Fibroblast of villous mesenchyme (primary cell): ENCODE measurements at regions not wholly inside any gene's neighbourhood (a gene's known extent, or its start where the extent isn't known, plus 50 kb on each side); places are given as distances from the start of the nearest gene placed in this dataset.
"Not testable (repeated sequence)": the region's sequence is repeated elsewhere in the genome, so short reads cannot be mapped to it uniquely, and the experiment has no call there.

ENCODE experiments used
- DNase-seq: peaks from one replicate; pipeline ENCODE4 v3.0.0-alpha.2; 2010; ENCODE audit warnings: low read depth
- H3K4me3 ChIP-seq: 2 replicates; pipeline ENCODE4 v1.5.1; 2011; ENCODE audit warnings: low read depth, mild to moderate bottlenecking, low read length
- TF ChIP-seq, protein P1 (sequence below): IDR thresholded peaks from 2 replicates; pipeline ENCODE4 v1.5.1; 2012; ENCODE audit warnings: low read depth, mild to moderate bottlenecking, low read length; ENCODE audit not compliant: insufficient read depth

DNA sequence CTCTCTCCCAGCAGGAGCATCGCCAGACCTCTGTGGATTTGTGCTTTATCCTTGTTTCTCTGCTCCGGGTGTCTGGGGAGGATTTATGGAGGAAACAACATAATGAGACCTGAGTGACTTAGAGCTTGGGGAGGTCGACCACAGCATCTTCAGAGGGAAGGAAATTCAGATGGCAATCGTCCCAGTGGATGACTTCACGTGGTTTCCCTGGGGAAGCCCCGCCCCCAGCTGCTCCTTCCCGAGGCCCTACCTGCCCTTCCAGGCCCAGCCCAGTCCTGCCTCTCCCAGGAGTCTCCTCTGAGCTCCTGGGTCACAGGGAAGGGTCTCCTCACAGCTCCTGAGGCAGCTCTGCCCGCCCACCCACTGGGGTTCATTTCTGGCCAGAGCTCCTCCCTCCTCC lies 430.3 kb upstream of the SULF2 start:
- H3K4me3 ChIP-seq, result no peak overlapping the region
- DNase-seq, result no peak
- TF ChIP-seq, protein P1, sequence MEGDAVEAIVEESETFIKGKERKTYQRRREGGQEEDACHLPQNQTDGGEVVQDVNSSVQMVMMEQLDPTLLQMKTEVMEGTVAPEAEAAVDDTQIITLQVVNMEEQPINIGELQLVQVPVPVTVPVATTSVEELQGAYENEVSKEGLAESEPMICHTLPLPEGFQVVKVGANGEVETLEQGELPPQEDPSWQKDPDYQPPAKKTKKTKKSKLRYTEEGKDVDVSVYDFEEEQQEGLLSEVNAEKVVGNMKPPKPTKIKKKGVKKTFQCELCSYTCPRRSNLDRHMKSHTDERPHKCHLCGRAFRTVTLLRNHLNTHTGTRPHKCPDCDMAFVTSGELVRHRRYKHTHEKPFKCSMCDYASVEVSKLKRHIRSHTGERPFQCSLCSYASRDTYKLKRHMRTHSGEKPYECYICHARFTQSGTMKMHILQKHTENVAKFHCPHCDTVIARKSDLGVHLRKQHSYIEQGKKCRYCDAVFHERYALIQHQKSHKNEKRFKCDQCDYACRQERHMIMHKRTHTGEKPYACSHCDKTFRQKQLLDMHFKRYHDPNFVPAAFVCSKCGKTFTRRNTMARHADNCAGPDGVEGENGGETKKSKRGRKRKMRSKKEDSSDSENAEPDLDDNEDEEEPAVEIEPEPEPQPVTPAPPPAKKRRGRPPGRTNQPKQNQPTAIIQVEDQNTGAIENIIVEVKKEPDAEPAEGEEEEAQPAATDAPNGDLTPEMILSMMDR, result no peak

DNA sequence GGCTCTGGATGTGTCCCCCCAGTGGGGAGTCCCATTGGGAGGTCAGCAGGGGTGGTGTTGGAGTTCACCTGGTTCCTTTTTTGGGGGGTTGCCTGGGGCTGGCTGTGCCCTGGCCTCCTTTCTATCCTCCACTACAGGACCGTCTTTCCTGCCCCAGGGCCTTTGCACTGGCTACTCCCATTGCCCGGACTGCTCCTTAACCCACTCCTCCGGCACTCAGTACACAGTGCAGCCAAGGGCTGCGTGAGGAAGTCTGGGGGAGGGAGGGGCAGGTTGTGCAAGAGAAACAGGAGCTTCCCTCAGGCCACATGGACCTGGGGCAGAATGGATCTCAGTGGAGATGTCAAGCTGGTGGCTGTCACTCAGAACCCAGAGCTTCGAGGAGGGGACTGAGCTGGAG lies 429.3 kb upstream of the SULF2 start:
- H3K4me3 ChIP-seq, result no peak overlapping the region
- TF ChIP-seq, protein P1, result no peak
- DNase-seq, result no peak

DNA sequence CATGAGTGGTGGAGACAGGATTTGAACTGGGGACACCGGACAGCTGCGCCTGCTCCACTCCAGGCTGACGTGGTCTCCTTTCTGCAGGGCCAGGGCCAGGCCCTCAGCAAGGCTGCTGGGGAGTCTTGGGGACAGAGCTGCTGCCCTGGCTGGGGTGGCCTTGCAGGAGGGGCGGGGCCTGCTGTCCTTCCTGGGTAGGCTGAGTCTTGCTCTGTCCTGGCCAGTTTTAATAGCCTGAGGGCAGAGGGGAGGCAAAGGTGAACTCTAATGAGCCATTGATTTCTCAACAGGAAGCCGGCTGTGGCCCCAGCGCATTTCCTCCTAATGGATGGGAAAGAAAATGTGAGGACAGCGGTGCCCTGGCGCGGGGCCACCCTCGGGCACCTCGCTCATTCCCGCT lies 428.4 kb upstream of the SULF2 start:
- H3K4me3 ChIP-seq, result not testable (repeated sequence)

DNA sequence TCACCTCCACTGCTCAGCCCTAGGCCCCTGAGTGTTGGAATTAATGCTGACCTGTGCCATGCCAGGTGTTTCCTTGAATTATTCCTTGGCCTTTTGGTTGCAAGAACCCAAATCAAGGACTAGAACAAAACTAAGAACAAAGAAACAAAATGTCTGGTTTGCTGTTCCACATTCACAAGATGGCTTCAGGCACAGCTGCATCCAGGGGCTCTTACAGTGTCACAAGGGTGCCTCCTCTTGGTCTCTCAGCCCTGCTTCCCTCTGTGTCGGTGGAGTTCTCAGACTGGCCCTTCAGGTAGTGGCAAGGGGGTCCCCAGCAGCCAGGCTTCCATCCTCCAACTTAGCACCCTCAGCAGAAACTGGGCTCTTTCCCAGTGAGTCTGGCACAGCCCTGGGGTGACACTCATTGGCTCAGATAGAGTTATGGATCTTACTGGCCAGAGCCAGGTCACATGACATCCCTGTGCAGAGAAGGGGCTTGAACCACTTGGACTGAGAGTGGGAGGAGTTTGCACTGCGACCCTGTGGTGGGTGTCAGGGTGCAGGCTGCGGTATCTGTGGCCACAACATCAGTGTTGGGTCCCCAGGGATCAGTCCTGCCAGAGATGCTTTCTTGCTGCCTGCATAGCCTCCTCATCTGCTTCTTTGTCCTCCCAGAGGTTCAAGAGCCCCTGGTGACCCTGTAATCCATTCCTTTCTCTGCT lies 427.7 kb upstream of the SULF2 start:
- TF ChIP-seq, protein P1, result no peak
- DNase-seq, result no peak
- no peak overlapping the region for H3K4me3 ChIP-seq

More for the DNA sequence above, 428.4 kb upstream of the SULF2 start:
- not testable (repeated sequence) for DNase-seq

DNA sequence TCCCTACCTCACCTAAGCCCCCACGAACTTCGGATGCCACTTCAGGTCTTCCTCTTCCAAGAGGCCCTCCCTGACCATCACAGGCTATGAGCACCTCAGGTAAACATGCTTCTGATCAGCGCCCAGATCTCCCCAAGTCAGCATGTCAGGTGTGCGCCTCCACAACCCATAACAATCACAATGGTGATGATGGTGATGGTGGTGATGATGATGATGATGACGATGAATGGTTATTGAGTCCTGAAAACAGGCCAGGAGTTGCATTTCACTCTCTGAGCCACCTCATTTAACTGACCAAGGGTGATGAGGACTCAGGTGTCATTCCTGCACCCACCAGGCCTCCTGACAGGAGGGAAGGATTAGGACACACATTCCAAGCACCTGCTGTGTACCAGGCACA lies 426.6 kb upstream of the SULF2 start:
- no peak for DNase-seq
- no peak overlapping the region for H3K4me3 ChIP-seq
- TF ChIP-seq, protein P1, result no peak

DNA sequence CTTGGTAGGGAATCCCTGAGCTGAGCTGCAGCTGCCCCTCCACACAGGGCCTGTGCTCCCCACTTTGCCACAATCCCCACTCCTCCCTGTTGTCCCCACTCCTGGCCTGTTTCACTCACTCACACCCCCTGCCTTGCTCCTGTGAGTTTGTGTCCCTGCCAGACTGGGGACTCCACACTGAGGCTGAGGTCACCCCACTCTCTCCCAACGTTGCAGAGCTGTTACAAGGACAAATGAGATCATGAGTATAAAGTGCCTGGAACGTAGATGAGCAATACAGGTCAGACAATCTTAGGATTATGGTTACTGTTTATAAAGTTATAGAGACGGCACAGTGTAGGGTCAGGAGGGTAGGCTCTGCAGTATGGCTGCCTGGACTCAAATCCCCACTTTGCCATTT lies 426.0 kb upstream of the SULF2 start:
- DNase-seq, result no peak
- H3K4me3 ChIP-seq, result no peak overlapping the region
- TF ChIP-seq, protein P1, result no peak

DNA sequence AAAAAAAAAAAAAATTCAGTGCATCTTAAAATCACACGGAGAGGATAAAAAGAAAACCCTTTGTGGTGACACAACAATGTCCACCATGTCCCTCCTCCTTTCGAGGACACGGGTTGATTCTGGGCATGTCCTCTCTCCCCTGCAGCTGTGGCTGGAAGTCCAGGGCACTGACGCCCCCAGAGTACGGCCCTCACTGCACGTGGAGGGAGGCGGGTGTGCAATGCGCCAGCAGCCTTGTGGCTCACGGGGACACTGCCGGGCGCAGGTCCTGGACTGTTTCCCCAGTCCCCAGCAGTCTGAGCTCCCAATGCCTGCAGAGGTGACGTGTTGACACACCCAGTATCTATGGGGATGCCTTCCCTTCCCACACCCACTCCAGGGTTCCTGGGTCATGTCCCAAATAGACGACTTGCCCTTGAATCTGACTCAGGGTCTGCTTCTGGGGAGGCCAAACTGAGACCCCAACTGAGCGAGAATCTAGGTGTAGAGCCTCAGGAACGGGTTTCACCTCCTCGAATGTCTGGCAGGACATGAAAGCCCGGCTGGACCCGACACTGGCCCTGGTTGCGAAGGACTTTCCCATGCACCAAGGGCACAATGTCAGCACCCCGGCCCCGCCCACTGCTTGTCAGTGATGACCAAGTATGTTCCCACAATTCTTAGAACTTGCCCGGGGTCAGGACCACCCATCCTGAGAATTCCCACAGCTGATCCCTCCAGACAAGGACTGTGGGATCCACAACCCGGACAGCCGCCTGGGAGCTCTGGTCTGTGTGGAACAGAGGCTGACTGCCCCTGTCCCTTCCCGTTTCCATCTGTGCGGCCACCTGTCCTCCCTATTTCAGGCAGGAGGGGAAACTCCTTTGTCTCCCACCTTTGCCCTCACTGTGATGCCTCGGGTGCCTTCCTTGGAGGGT lies 425.1 kb upstream of the SULF2 start:
- DNase-seq, result no peak
- no peak overlapping the region for H3K4me3 ChIP-seq

More for the DNA sequence above, 425.1 kb upstream of the SULF2 start:
- TF ChIP-seq, protein P1, result no peak
